Erythroblast (primary cell): ENCODE measurements at regions not wholly inside any gene's neighbourhood (a gene's known extent, or its start where the extent isn't known, plus 50 kb on each side); places are given as distances from the start of the nearest gene placed in this dataset.

Source experiments
- GATA1 ChIP-seq: IDR thresholded peaks from 2 replicates; pipeline ENCODE4 v1.6.1; 2011; ENCODE audit warnings: low read depth, mild to moderate bottlenecking, control low read depth, low read length, moderate library complexity
- POLR2A ChIP-seq: IDR thresholded peaks from 2 replicates; pipeline ENCODE4 v1.6.1; 2011; ENCODE audit warnings: mild to moderate bottlenecking, low read length

- TF ChIP-seq POLR2A (no peak), GATA1 (no peak)
Observed at GRCh38 chr7:52920977-52921376, 114.5 kb upstream of the POM121L12 start.
